Fibroblast of villous mesenchyme (primary cell): ENCODE measurements at regions not wholly inside any gene's neighbourhood (a gene's known extent, or its start where the extent isn't known, plus 50 kb on each side); places are given as distances from the start of the nearest gene placed in this dataset.

ENCODE experiments used
- DNase-seq: peaks from one replicate; pipeline ENCODE4 v3.0.0-alpha.2; 2010; ENCODE audit warnings: low read depth
- H3K4me3 ChIP-seq: 2 replicates; pipeline ENCODE4 v1.5.1; 2011; ENCODE audit warnings: low read depth, mild to moderate bottlenecking, low read length
- TF ChIP-seq, protein P1 (sequence below): IDR thresholded peaks from 2 replicates; pipeline ENCODE4 v1.5.1; 2012; ENCODE audit warnings: low read depth, mild to moderate bottlenecking, low read length; ENCODE audit not compliant: insufficient read depth

GRCh38 chr3:10756546-10756945 is 59.5 kb upstream of the SLC6A11 start:
- TF ChIP-seq, protein P1, sequence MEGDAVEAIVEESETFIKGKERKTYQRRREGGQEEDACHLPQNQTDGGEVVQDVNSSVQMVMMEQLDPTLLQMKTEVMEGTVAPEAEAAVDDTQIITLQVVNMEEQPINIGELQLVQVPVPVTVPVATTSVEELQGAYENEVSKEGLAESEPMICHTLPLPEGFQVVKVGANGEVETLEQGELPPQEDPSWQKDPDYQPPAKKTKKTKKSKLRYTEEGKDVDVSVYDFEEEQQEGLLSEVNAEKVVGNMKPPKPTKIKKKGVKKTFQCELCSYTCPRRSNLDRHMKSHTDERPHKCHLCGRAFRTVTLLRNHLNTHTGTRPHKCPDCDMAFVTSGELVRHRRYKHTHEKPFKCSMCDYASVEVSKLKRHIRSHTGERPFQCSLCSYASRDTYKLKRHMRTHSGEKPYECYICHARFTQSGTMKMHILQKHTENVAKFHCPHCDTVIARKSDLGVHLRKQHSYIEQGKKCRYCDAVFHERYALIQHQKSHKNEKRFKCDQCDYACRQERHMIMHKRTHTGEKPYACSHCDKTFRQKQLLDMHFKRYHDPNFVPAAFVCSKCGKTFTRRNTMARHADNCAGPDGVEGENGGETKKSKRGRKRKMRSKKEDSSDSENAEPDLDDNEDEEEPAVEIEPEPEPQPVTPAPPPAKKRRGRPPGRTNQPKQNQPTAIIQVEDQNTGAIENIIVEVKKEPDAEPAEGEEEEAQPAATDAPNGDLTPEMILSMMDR: no peak
- DNase-seq: no peak

DNA sequence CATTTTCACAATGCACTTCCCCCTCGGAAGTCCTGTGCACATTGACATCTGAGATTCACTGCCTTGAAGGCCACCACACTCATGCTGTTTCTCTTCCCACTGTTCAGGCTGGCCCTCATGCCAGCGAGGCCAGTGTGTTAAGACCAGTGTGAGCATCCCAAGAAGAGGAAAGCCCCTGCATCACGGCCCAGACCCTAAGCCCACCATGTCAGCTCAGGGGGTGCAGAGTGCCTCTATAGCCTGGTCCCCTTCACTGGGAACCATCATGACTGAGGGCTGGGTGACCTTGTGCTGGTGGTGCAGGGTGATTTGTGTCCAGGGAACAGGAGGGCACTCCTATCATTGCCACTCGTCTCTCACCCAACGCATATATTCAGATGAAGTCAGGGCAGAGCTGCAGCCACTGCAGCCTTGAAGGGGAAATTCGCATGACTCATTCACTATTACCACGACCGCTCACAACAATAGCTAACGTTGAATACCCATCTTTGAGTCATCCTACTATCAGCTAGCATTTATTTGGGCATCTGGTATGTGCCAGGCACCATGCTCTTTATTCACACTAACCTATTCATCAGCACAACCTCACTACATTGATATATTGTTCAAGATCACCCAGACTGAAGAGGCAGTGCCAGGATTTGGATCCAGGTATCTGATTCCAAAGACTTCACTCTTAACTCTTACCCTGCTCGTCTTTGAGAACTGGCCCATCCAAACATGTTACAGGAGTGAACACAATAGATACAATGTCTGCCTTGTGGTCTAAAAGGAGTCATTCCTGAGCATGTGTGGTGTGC is 58.8 kb upstream of the SLC6A11 start:
- no peak overlapping the region for H3K4me3 ChIP-seq
- DNase-seq: no peak
- TF ChIP-seq, protein P1: no peak

More at GRCh38 chr3:10756546-10756945, 59.5 kb upstream of the SLC6A11 start:
- H3K4me3 ChIP-seq: no peak overlapping the region

GRCh38 chr3:10757821-10758130 is 58.3 kb upstream of the SLC6A11 start:
- TF ChIP-seq, protein P1: no peak
- DNase-seq: no peak
- H3K4me3 ChIP-seq: no peak overlapping the region

DNA sequence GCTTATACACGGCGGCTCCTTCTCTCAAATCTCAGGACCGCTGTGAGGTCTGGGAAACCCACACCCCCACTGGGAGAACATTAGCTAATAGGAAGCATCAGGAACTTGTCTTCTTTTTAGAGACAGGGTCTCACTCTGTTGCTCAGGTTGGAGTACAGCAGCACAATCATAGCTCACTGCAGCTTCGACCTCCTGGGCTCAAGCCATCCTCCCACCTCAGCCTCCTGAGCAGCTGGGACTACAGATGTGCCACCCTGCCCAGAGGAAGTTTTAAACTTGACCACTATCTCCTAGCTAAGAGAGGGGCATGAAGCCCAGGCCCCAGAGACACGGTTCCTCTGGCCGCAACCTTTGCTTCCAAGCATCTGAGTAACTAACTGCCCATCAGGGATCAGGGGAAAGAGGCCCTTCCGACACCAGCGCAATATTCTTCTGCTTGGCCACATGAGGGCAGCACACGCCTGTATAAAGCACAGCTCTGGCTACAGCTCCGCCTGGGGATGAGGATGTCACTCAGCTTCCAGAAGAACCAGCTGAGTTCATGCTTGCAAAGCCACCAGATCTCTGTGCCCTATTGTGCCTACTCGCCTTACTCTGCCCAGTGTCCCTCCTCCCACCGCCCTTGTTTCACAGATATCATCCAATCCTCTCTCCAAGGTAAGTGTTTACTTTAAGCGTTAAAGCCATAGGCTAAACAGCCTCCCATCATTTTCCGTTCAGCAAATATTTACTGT is 57.6 kb upstream of the SLC6A11 start:
- peak; percentile 63 for DNase-seq
- TF ChIP-seq, protein P1: peak; percentile 45
- H3K4me3 ChIP-seq: no peak overlapping the region

- DNase-seq: no peak
- H3K4me3 ChIP-seq: no peak overlapping the region
- TF ChIP-seq, protein P1: no peak
Observed at GRCh38 chr3:10759495-10759894, 56.5 kb upstream of the SLC6A11 start.

GRCh38 chr3:10760199-10760598 is 55.8 kb upstream of the SLC6A11 start:
- H3K4me3 ChIP-seq: no peak overlapping the region
- TF ChIP-seq, protein P1: no peak
- no peak for DNase-seq

- no peak overlapping the region for H3K4me3 ChIP-seq
- no peak for DNase-seq
- TF ChIP-seq, protein P1: no peak
Observed at GRCh38 chr3:10761583-10761982, 54.4 kb upstream of the SLC6A11 start.
